Panc1 (cell line): ENCODE measurements at regions not wholly inside any gene's neighbourhood (a gene's known extent, or its start where the extent isn't known, plus 50 kb on each side); places are given as distances from the start of the nearest gene placed in this dataset.

ENCODE experiments used
- TF ChIP-seq, protein P1 (sequence below): fragments of 450-650 bp; IDR thresholded peaks from 2 replicates; pipeline ENCODE4 v1.5.1; 2017; ENCODE audit warnings: mild to moderate bottlenecking
- TF ChIP-seq, protein P2 (sequence below), 2 experiments: IDR thresholded peaks; 2 replicates each; pipeline ENCODE4 v1.6.1; 2011 to 2012; ENCODE audit warnings: low read depth in 2 of 2, control low read depth in 1 of 2, low read length in 1 of 2, mild to moderate bottlenecking in 1 of 2, moderate library complexity in 1 of 2; ENCODE audit not compliant: insufficient read depth in 1 of 2

- TF ChIP-seq, protein P1, sequence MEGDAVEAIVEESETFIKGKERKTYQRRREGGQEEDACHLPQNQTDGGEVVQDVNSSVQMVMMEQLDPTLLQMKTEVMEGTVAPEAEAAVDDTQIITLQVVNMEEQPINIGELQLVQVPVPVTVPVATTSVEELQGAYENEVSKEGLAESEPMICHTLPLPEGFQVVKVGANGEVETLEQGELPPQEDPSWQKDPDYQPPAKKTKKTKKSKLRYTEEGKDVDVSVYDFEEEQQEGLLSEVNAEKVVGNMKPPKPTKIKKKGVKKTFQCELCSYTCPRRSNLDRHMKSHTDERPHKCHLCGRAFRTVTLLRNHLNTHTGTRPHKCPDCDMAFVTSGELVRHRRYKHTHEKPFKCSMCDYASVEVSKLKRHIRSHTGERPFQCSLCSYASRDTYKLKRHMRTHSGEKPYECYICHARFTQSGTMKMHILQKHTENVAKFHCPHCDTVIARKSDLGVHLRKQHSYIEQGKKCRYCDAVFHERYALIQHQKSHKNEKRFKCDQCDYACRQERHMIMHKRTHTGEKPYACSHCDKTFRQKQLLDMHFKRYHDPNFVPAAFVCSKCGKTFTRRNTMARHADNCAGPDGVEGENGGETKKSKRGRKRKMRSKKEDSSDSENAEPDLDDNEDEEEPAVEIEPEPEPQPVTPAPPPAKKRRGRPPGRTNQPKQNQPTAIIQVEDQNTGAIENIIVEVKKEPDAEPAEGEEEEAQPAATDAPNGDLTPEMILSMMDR: no peak
- TF ChIP-seq, protein P2, sequence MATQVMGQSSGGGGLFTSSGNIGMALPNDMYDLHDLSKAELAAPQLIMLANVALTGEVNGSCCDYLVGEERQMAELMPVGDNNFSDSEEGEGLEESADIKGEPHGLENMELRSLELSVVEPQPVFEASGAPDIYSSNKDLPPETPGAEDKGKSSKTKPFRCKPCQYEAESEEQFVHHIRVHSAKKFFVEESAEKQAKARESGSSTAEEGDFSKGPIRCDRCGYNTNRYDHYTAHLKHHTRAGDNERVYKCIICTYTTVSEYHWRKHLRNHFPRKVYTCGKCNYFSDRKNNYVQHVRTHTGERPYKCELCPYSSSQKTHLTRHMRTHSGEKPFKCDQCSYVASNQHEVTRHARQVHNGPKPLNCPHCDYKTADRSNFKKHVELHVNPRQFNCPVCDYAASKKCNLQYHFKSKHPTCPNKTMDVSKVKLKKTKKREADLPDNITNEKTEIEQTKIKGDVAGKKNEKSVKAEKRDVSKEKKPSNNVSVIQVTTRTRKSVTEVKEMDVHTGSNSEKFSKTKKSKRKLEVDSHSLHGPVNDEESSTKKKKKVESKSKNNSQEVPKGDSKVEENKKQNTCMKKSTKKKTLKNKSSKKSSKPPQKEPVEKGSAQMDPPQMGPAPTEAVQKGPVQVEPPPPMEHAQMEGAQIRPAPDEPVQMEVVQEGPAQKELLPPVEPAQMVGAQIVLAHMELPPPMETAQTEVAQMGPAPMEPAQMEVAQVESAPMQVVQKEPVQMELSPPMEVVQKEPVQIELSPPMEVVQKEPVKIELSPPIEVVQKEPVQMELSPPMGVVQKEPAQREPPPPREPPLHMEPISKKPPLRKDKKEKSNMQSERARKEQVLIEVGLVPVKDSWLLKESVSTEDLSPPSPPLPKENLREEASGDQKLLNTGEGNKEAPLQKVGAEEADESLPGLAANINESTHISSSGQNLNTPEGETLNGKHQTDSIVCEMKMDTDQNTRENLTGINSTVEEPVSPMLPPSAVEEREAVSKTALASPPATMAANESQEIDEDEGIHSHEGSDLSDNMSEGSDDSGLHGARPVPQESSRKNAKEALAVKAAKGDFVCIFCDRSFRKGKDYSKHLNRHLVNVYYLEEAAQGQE (IDR thresholded peaks at IDR 0.05; ENCODE audit: insufficient read depth in 1 of 2, low read depth in 2 of 2, low read length in 1 of 2): no peak
These were observed 186.2 kb upstream of the PDE1C start for GRCh38 chr7:32256376-32256775.
